ENCODE measurements at regions not wholly inside any gene's neighbourhood (a gene's known extent, or its start where the extent isn't known, plus 50 kb on each side); places are given as distances from the start of the nearest gene placed in this dataset.
A peak's percentile ranks its signal among the peaks of the same experiment; 100 is the strongest.

DNA sequence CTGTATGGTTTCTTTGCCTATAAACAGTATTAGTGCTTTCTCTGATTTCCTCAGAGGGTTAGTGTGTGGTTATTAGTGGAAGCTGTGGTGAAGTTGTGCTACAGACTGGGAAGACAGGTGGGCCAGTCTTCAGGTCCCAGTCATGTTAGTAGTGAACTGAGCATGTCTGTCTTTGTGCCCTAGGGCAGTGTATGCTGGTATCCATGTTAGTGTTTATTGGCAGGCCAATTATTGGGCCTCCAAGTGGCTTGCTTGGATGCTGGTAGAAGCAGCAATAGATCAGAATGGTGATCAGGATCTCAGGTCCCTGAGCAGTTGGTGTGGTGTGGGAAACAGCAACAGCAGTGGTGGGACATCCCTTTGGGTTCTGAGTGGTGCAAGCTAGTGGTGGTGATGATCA, 137.6 kb downstream of the OTOR start:
- no peaks in the 10 kb centered on the region for H3K4me1 Mint-ChIP-seq
- H3K36me3 Mint-ChIP-seq (ENCODE audit: low read depth), result no peaks in the 10 kb centered on the region
- no peaks in the 10 kb centered on the region for H3K27me3 Mint-ChIP-seq (ENCODE audit: low read depth)
- TF ChIP-seq, protein P1, sequence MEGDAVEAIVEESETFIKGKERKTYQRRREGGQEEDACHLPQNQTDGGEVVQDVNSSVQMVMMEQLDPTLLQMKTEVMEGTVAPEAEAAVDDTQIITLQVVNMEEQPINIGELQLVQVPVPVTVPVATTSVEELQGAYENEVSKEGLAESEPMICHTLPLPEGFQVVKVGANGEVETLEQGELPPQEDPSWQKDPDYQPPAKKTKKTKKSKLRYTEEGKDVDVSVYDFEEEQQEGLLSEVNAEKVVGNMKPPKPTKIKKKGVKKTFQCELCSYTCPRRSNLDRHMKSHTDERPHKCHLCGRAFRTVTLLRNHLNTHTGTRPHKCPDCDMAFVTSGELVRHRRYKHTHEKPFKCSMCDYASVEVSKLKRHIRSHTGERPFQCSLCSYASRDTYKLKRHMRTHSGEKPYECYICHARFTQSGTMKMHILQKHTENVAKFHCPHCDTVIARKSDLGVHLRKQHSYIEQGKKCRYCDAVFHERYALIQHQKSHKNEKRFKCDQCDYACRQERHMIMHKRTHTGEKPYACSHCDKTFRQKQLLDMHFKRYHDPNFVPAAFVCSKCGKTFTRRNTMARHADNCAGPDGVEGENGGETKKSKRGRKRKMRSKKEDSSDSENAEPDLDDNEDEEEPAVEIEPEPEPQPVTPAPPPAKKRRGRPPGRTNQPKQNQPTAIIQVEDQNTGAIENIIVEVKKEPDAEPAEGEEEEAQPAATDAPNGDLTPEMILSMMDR (conservative IDR thresholded peaks at IDR 0.05), result no peak
- no peak overlapping the region for H3K4me3 Mint-ChIP-seq
- peaks cover 5% of the 10 kb centered on the region for H3K9me3 Mint-ChIP-seq
- no peak for DNase-seq (ENCODE audit: low read depth, low spot score)
- no peak overlapping the region for H3K27ac Mint-ChIP-seq (ENCODE audit: unreplicated experiment)

DNA sequence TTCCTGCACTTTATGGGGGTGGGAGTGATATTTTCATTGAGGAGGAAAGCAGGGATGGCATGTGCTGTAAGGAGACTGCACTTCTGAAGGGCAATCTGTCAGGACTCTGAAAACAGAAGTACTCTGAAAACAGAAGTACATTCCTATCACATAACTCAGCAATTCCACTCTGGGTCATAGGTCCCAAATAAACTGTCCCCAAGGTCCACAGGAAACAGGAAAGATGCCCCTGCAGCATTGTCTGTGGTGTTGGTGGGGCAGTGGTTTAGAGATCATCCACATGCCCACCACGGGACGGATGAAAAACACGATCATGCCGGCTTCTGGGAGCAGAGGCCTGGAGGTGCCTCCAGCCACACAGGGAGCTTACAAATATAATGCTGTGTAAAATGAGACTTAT, 150.3 kb downstream of the OTOR start:
- TF ChIP-seq, protein P1 (conservative IDR thresholded peaks at IDR 0.05), result no peak
- no peaks in the 10 kb centered on the region for H3K9me3 Mint-ChIP-seq
- no peaks in the 10 kb centered on the region for H3K36me3 Mint-ChIP-seq (ENCODE audit: low read depth)
- no peak overlapping the region for H3K4me3 Mint-ChIP-seq
- H3K27ac Mint-ChIP-seq (ENCODE audit: unreplicated experiment), result no peak overlapping the region
- no peaks in the 10 kb centered on the region for H3K4me1 Mint-ChIP-seq
- DNase-seq (ENCODE audit: low read depth, low spot score), result no peak
- H3K27me3 Mint-ChIP-seq (ENCODE audit: low read depth), result no peaks in the 10 kb centered on the region

DNA sequence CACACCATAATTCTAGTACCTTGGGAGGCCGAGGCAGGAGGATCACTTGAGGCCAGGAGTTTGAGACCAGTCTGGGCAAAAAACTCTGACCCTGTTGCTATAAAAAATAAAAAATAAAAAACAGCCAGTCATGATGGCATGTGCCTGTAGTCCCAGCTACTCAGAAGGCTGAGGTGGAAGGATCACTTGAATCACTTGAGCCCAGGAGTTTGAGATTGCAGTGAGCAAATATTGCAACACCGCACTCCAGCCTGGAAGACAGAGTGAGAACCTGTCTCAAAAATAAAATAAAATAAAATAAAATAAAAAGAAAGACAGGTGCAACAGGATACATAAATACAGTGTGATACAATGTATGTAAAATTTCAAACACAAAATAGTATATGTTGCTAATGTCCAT, 154.5 kb downstream of the OTOR start:
- DNase-seq (ENCODE audit: low read depth, low spot score), result no peak
- H3K4me1 Mint-ChIP-seq, result no peaks in the 10 kb centered on the region
- no peak overlapping the region for H3K27ac Mint-ChIP-seq (ENCODE audit: unreplicated experiment)
- TF ChIP-seq, protein P1 (conservative IDR thresholded peaks at IDR 0.05), result no peak
- no peaks in the 10 kb centered on the region for H3K27me3 Mint-ChIP-seq (ENCODE audit: low read depth)
- no peak overlapping the region for H3K4me3 Mint-ChIP-seq
- no peaks in the 10 kb centered on the region for H3K36me3 Mint-ChIP-seq (ENCODE audit: low read depth)
- no peaks in the 10 kb centered on the region for H3K9me3 Mint-ChIP-seq

DNA sequence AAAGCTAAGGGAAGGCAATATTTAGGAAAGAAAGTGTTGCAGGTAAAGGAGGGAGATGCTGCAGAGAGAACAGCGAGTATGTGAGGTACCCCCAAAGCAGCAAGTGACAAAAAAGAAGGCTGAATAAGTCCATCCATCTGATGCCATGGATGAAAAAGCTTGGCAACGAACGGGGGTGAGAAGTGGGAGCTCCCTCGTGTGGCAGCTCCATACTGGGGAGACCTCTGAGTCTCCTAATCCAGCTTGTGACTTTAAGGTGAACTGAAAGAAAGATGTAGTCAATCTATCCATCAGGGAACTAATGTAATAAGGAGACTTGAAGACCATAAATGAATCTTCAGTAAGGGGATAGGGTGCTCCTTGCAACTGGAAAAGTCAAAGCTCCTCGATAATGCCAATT, 156.6 kb downstream of the OTOR start:
- Mint-ChIP-seq H3K4me3 (no peak overlapping the region), H3K4me1 (no peaks in the 10 kb centered on the region), H3K9me3 (peaks cover 3% of the 10 kb centered on the region), H3K27me3 (ENCODE audit: low read depth) (no peaks in the 10 kb centered on the region), H3K27ac (ENCODE audit: unreplicated experiment) (no peak overlapping the region), H3K36me3 (ENCODE audit: low read depth) (no peaks in the 10 kb centered on the region)
- no peak for DNase-seq (ENCODE audit: low read depth, low spot score)
- TF ChIP-seq, protein P1 (conservative IDR thresholded peaks at IDR 0.05), result no peak

DNA sequence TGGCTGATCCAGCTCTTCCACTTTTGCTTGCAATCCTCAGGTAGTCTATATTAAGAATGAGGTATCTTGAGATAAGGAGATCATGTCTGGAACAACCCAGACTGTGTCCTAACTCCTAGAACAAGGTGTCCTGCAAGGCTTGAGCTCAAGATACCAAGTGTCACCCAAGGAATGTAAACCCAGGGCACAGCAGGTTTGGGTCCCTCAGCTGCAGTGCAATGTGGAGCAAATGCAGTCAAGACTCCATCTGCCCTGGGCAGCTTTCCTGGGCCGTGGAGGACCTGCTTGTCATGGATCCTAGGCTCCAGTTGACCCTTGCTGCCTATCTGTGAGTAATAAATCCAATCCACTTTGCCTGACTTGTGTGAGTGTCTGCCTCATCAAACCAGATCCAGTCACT, 166.1 kb downstream of the OTOR start:
- DNase-seq (ENCODE audit: low read depth, low spot score), result no peak
- H3K4me3 Mint-ChIP-seq, result no peak overlapping the region
- no peaks in the 10 kb centered on the region for H3K27me3 Mint-ChIP-seq (ENCODE audit: low read depth)
- H3K27ac Mint-ChIP-seq (ENCODE audit: unreplicated experiment), result no peak overlapping the region
- peaks cover 12% of the 10 kb centered on the region for H3K4me1 Mint-ChIP-seq
- H3K36me3 Mint-ChIP-seq (ENCODE audit: low read depth), result no peaks in the 10 kb centered on the region
- TF ChIP-seq, protein P1 (conservative IDR thresholded peaks at IDR 0.05), result no peak
- peaks cover 3% of the 10 kb centered on the region for H3K9me3 Mint-ChIP-seq

DNA sequence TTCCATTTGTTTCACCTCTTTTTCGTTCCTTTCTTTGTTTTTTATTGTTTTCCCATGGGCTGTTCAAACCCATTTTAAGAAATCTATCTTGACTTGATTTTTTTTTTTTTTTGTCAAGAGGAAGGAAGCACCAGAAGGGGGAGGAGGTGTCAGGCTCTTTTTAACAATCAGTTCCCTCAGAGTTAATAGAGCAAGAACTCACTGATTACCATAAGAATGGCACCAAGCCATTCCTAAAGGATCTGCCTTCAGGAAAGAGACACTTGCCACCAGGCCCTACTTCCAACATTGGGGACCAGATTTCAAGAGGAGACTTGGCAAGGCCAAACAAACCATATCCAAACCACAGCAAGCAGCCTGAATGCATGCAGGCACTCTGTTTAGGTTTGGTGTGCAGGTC, 168.0 kb downstream of the OTOR start:
- H3K4me1 Mint-ChIP-seq, result peaks cover 12% of the 10 kb centered on the region
- no peak overlapping the region for H3K4me3 Mint-ChIP-seq
- H3K36me3 Mint-ChIP-seq (ENCODE audit: low read depth), result no peaks in the 10 kb centered on the region
- peaks cover 3% of the 10 kb centered on the region for H3K9me3 Mint-ChIP-seq
- no peak for DNase-seq (ENCODE audit: low read depth, low spot score)
- TF ChIP-seq, protein P1 (conservative IDR thresholded peaks at IDR 0.05), result no peak
- peak overlapping the region; percentile 81 for H3K27ac Mint-ChIP-seq (ENCODE audit: unreplicated experiment)
- no peaks in the 10 kb centered on the region for H3K27me3 Mint-ChIP-seq (ENCODE audit: low read depth)
